Trophoblast cell (in vitro differentiated cells and primary cell): ENCODE measurements at regions not wholly inside any gene's neighbourhood (a gene's known extent, or its start where the extent isn't known, plus 50 kb on each side); places are given as distances from the start of the nearest gene placed in this dataset.
A peak's percentile ranks its signal among the peaks of the same experiment; 100 is the strongest.
"Not testable (repeated sequence)": the region's sequence is repeated elsewhere in the genome, so short reads cannot be mapped to it uniquely, and the experiment has no call there.

Experiments used
- DNase-seq, 2 donors: peaks; one replicate each; pipeline ENCODE4 v3.0.0-alpha.2; 2016
- H2AFZ ChIP-seq: 2 replicates; pipeline ENCODE4 v1.6.1; 2013; ENCODE audit warnings: low read length, moderate library complexity, mild to moderate bottlenecking; ENCODE audit not compliant: insufficient read depth, poor library complexity
- H2AK5ac ChIP-seq: 2 replicates; pipeline ENCODE4 v1.6.1; 2013; ENCODE audit warnings: mild to moderate bottlenecking, low read length
- H2BK120ac ChIP-seq: 2 replicates; pipeline ENCODE4 v1.6.1; 2013; ENCODE audit warnings: low read length, mild to moderate bottlenecking, moderate library complexity; ENCODE audit not compliant: insufficient read depth, poor library complexity
- H2BK12ac ChIP-seq: 2 replicates; pipeline ENCODE4 v1.6.1; 2013; ENCODE audit warnings: mild to moderate bottlenecking, low read length, moderate library complexity
- H2BK5ac ChIP-seq: 2 replicates; pipeline ENCODE4 v1.6.1; 2013; ENCODE audit warnings: low read length, low read depth, moderate library complexity, mild to moderate bottlenecking; ENCODE audit not compliant: poor library complexity
- H3K14ac ChIP-seq: 2 replicates; pipeline ENCODE4 v1.6.1; 2013; ENCODE audit warnings: mild to moderate bottlenecking, low read length
- H3K18ac ChIP-seq: 2 replicates; pipeline ENCODE4 v1.6.1; 2013; ENCODE audit warnings: mild to moderate bottlenecking, low read length
- H3K23ac ChIP-seq: 2 replicates; pipeline ENCODE4 v1.6.1; 2013; ENCODE audit warnings: low read length
- H3K27ac ChIP-seq: 2 replicates; pipeline ENCODE4 v1.5.1; 2013; ENCODE audit warnings: low read depth, mild to moderate bottlenecking, inconsistent platforms, low read length, moderate library complexity
- H3K27me3 ChIP-seq: 2 replicates; pipeline ENCODE4 v1.6.1; 2013; ENCODE audit warnings: inconsistent platforms, mild to moderate bottlenecking, low read length, moderate library complexity; ENCODE audit not compliant: insufficient read depth
- H3K36me3 ChIP-seq, 2 experiments: 1 replicate in 1 of 2; 2 replicates in 1 of 2; pipeline ENCODE4 v1.6.1; 2013; ENCODE audit warnings: low read length in 2 of 2, mild to moderate bottlenecking in 2 of 2, moderate library complexity in 1 of 2; ENCODE audit not compliant: insufficient read depth in 2 of 2, control insufficient read depth in 1 of 2
- H3K4ac ChIP-seq: 2 replicates; pipeline ENCODE4 v1.6.1; 2013; ENCODE audit warnings: low read depth, mild to moderate bottlenecking, low read length, moderate library complexity
- H3K4me1 ChIP-seq, 2 experiments: 1 replicate in 1 of 2; 2 replicates in 1 of 2; pipeline ENCODE4 v1.6.1; 2013; ENCODE audit warnings: low read length in 2 of 2, mild to moderate bottlenecking in 2 of 2, moderate library complexity in 1 of 2; ENCODE audit not compliant: insufficient read depth in 2 of 2, control insufficient read depth in 1 of 2
- H3K4me2 ChIP-seq: 2 replicates; pipeline ENCODE4 v1.6.1; 2013; ENCODE audit warnings: inconsistent platforms, mild to moderate bottlenecking, low read length, moderate library complexity
- H3K4me3 ChIP-seq: 2 replicates; pipeline ENCODE4 v1.5.1; 2013; ENCODE audit warnings: mild to moderate bottlenecking, low read depth, low read length, inconsistent platforms
- H3K79me1 ChIP-seq: one replicate; pipeline ENCODE4 v1.6.1; 2013; ENCODE audit warnings: low read length
- H3K79me2 ChIP-seq: 2 replicates; pipeline ENCODE4 v1.6.1; 2013; ENCODE audit warnings: low read length, mild to moderate bottlenecking; ENCODE audit not compliant: control insufficient read depth, insufficient read depth, poor library complexity
- H3K9ac ChIP-seq: 2 replicates; pipeline ENCODE4 v1.6.1; 2013; ENCODE audit warnings: mild to moderate bottlenecking, low read length
- H3K9me3 ChIP-seq: 2 replicates; pipeline ENCODE4 v1.6.1; 2013; ENCODE audit warnings: low read depth, mild to moderate bottlenecking, control low read depth, inconsistent platforms, low read length; ENCODE audit not compliant: insufficient read depth
- H4K12ac ChIP-seq: 2 replicates; pipeline ENCODE4 v1.6.1; 2013; ENCODE audit warnings: low read depth, mild to moderate bottlenecking, low read length, moderate library complexity
- H4K8ac ChIP-seq: 2 replicates; pipeline ENCODE4 v1.6.1; 2013; ENCODE audit warnings: low read depth, mild to moderate bottlenecking, low read length, moderate library complexity
- H4K91ac ChIP-seq: one replicate; pipeline ENCODE4 v1.6.1; 2013; ENCODE audit warnings: low read depth, mild to moderate bottlenecking, low read length, moderate library complexity
- WGBS: extraction: QIAGEN DNeasy Blood & Tissue Kit; methylation state at CpG from one replicate; pipeline ENCODE4 v1.1.7; 2013; ENCODE audit warnings: missing lambda C conversion rate; ENCODE audit not compliant: insufficient read length, insufficient coverage; ENCODE audit errors: extremely low coverage; 5-methylcytosine and 5-hydroxymethylcytosine counted together

DNA sequence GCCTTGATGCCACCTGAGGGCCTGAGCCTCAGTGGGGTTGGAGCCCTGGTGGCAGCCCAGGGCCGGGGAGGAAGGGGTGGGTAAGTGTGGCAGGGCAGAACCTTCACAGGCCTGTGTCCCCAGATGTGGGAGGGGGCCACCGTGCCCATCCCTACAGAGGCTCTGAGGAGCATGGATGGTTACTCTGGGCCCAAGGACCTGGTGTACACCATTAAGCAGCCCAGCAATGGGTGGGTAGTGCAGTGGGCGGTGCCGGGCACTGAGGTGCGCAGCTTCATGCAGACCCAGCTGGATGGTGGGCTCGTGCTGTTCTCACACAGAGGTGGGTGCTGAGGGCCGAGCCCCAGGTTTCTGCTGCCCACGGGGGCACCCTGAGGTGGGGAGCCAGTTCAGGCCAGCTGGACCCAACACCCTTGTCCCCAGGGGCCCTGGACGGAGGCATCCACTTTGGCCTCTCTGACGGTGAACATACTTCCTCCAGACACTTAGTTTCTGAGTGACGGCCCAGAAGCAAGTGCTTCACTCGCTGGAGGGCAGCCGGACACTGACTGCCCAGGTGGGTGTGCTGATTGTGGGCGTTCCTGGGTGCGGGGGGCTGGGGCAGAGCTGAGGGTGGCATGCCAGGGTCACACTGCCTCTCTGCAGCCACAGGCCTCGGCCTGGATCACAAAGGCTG lies 179.1 kb upstream of the AKAP13 start:
- H3K4ac ChIP-seq, H3K9ac ChIP-seq, H3K4me2 ChIP-seq, H4K8ac ChIP-seq, H2BK5ac ChIP-seq, H2BK120ac ChIP-seq, H3K27me3 ChIP-seq, H3K79me1 ChIP-seq, DNase-seq, H3K27ac ChIP-seq, H4K91ac ChIP-seq, H3K4me3 ChIP-seq, H3K14ac ChIP-seq, H4K12ac ChIP-seq, H3K4me1 ChIP-seq, H3K36me3 ChIP-seq, H2BK12ac ChIP-seq, H3K9me3 ChIP-seq, H3K18ac ChIP-seq, H2AFZ ChIP-seq, H3K23ac ChIP-seq, H2AK5ac ChIP-seq, H3K79me2 ChIP-seq: not testable (repeated sequence)
- no CpG with 5 or more reads among the region's 16 CpGs for WGBS

DNA sequence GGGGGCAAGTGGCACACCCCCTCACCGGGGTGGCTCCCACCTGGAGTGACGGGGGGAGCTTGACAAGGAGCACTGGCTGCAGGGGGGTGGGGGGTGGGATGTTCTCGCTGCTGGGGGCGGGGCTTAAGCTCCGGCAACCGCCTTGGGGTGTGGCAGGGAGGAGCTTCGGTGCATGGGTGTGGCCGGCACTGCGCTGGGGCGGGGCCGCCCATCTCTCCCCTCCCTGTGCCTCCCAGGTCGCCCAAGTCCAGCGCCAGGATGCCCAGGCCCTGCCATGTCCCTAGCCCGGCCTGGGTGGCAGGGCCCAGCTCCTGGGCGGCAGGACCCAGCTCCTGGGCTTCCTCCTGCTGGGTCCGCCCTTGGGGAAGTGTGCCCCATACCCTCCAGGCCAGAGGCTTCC lies 175.9 kb upstream of the AKAP13 start:
- H2BK12ac ChIP-seq, H3K9me3 ChIP-seq, H3K79me2 ChIP-seq, H3K4me2 ChIP-seq, H3K4me3 ChIP-seq, H3K27me3 ChIP-seq, H3K14ac ChIP-seq, H3K4me1 ChIP-seq, H2BK120ac ChIP-seq, H3K27ac ChIP-seq, H3K9ac ChIP-seq, H2BK5ac ChIP-seq, H3K4ac ChIP-seq, H4K91ac ChIP-seq, H4K8ac ChIP-seq, H3K79me1 ChIP-seq, H3K18ac ChIP-seq, H2AFZ ChIP-seq, H3K36me3 ChIP-seq, H4K12ac ChIP-seq, DNase-seq, H2AK5ac ChIP-seq, H3K23ac ChIP-seq: not testable (repeated sequence)
- WGBS: no CpG with 5 or more reads among the region's 16 CpGs

- peak overlapping the region; percentile 41 for H3K4me2 ChIP-seq
Observed at GRCh38 chr15:85233791-85234325, 146.5 kb upstream of the AKAP13 start.

GRCh38 chr15:85234450-85235196 lies 145.8 kb upstream of the AKAP13 start:
- H3K36me3 ChIP-seq, H3K9ac ChIP-seq, H2AFZ ChIP-seq, H2BK5ac ChIP-seq, H3K23ac ChIP-seq, H3K4me2 ChIP-seq, H4K91ac ChIP-seq, H3K4ac ChIP-seq, H2BK12ac ChIP-seq, H4K12ac ChIP-seq, H3K79me1 ChIP-seq, H3K14ac ChIP-seq, H3K4me1 ChIP-seq, H2BK120ac ChIP-seq, H3K79me2 ChIP-seq, H3K4me3 ChIP-seq, H3K18ac ChIP-seq, H3K9me3 ChIP-seq, H4K8ac ChIP-seq, H3K27me3 ChIP-seq, H2AK5ac ChIP-seq, DNase-seq, H3K27ac ChIP-seq: not testable (repeated sequence)
- no CpG with 5 or more reads among the region's 55 CpGs for WGBS

More at GRCh38 chr15:85233791-85234325, 146.5 kb upstream of the AKAP13 start:
- DNase-seq, H3K79me2 ChIP-seq, H3K14ac ChIP-seq, H3K4ac ChIP-seq, H4K8ac ChIP-seq, H3K23ac ChIP-seq, H3K9me3 ChIP-seq, H3K4me1 ChIP-seq, H2AFZ ChIP-seq, H3K36me3 ChIP-seq, H4K91ac ChIP-seq, H3K27ac ChIP-seq, H3K79me1 ChIP-seq, H2BK120ac ChIP-seq, H3K18ac ChIP-seq, H2BK12ac ChIP-seq, H2BK5ac ChIP-seq, H3K27me3 ChIP-seq, H2AK5ac ChIP-seq, H3K9ac ChIP-seq, H4K12ac ChIP-seq: not testable (repeated sequence)
- H3K4me3 ChIP-seq: peak overlapping the region; percentile 75
- no CpG with 5 or more reads among the region's 62 CpGs for whole genome bisulfite sequencing
